ENCODE measurements at regions not wholly inside any gene's neighbourhood (a gene's known extent, or its start where the extent isn't known, plus 50 kb on each side); places are given as distances from the start of the nearest gene placed in this dataset.
"Not testable (repeated sequence)": the region's sequence is repeated elsewhere in the genome, so short reads cannot be mapped to it uniquely, and the experiment has no call there.

- no peak overlapping the region for H3K4me3 ChIP-seq
- no peak for TF ChIP-seq CTCF (IDR thresholded peaks at IDR 0.05)
- H3K4me1 ChIP-seq: no peaks in the 10 kb centered on the region
Observed at GRCh38 chrY:11069271-11069670, 1541.6 kb downstream of the TSPY10 start.

GRCh38 chrY:11070250-11071113, 1542.8 kb downstream of the TSPY10 start:
- ATAC-seq: no peak
- no peak for TF ChIP-seq CTCF (IDR thresholded peaks at IDR 0.05)

More at GRCh38 chrY:11069271-11069670, 1541.6 kb downstream of the TSPY10 start:
- DNase-seq (no peak), ATAC-seq (no peak)
- intact Hi-C loops (cut with DNase I): no loop called here
- H3K27me3 ChIP-seq: no peaks in the 10 kb centered on the region
- H3K9me3 ChIP-seq: peaks cover 0 to 3% of the 10 kb centered on the region in 2 donors
- H3K27ac ChIP-seq: no peak overlapping the region
- H3K36me3 ChIP-seq: no peaks in the 10 kb centered on the region

GRCh38 chrY:11085801-11086200, 1558.1 kb downstream of the TSPY10 start:
- H3K9me3 ChIP-seq; DNase-seq; ATAC-seq; H3K4me1 ChIP-seq; intact Hi-C loops (cut with DNase I); H3K36me3 ChIP-seq; H3K27me3 ChIP-seq; H3K4me3 ChIP-seq; H3K27ac ChIP-seq: not testable (repeated sequence)

More at GRCh38 chrY:11070250-11071113, 1542.8 kb downstream of the TSPY10 start:
- H3K27me3 ChIP-seq: no peaks in the 10 kb centered on the region
- no peak overlapping the region for H3K4me3 ChIP-seq
- intact Hi-C loops (cut with DNase I): no loop called here
- no peak overlapping the region for H3K27ac ChIP-seq
- peaks cover 0 to 3% of the 10 kb centered on the region in 2 donors for H3K9me3 ChIP-seq
- H3K4me1 ChIP-seq: no peaks in the 10 kb centered on the region
- no peak for DNase-seq
- H3K36me3 ChIP-seq: no peaks in the 10 kb centered on the region

- peaks cover 0 to 34% of the 10 kb centered on the region in 2 donors for H3K9me3 ChIP-seq
- H3K4me1 ChIP-seq; DNase-seq; intact Hi-C loops (cut with DNase I); H3K27me3 ChIP-seq; H3K27ac ChIP-seq; H3K4me3 ChIP-seq; H3K36me3 ChIP-seq; ATAC-seq: not testable (repeated sequence)
Observed at GRCh38 chrY:11097498-11097897, 1569.8 kb downstream of the TSPY10 start.

GRCh38 chrY:11098419-11098818, 1570.7 kb downstream of the TSPY10 start:
- DNase-seq: peak in 1 of 4 donors; percentile 78
- ATAC-seq; H3K27me3 ChIP-seq; H3K36me3 ChIP-seq; H3K4me1 ChIP-seq; H3K27ac ChIP-seq; intact Hi-C loops (cut with DNase I); H3K4me3 ChIP-seq: not testable (repeated sequence)
- H3K9me3 ChIP-seq: peaks cover 0 to 40% of the 10 kb centered on the region in 2 donors

- H3K9me3 ChIP-seq: peaks cover 0 to 40% of the 10 kb centered on the region in 2 donors
- no peak for TF ChIP-seq CTCF (IDR thresholded peaks at IDR 0.05)
- no peaks in the 10 kb centered on the region for H3K4me1 ChIP-seq
- no peak for DNase-seq
- intact Hi-C loops (cut with DNase I): no loop called here
- no peak overlapping the region for H3K4me3 ChIP-seq
- H3K27me3 ChIP-seq: no peaks in the 10 kb centered on the region
- no peaks in the 10 kb centered on the region for H3K36me3 ChIP-seq
- no peak for ATAC-seq
- H3K27ac ChIP-seq: no peak overlapping the region
Observed at GRCh38 chrY:11099004-11099403, 1571.3 kb downstream of the TSPY10 start.

- not testable (repeated sequence) for ATAC-seq
Observed at GRCh38 chrY:11100472-11100871, 1572.8 kb downstream of the TSPY10 start.

GRCh38 chrY:11102987-11103386, 1575.3 kb downstream of the TSPY10 start:
- peaks cover 0 to 12% of the 10 kb centered on the region in 2 donors for H3K27me3 ChIP-seq
- H3K4me1 ChIP-seq; H3K4me3 ChIP-seq; H3K36me3 ChIP-seq; ATAC-seq; H3K27ac ChIP-seq; DNase-seq; intact Hi-C loops (cut with DNase I): not testable (repeated sequence)
- peaks cover 0 to 40% of the 10 kb centered on the region in 2 donors for H3K9me3 ChIP-seq

More at GRCh38 chrY:11100472-11100871, 1572.8 kb downstream of the TSPY10 start:
- H3K36me3 ChIP-seq; H3K27ac ChIP-seq; H3K4me3 ChIP-seq; H3K4me1 ChIP-seq; H3K27me3 ChIP-seq; DNase-seq; intact Hi-C loops (cut with DNase I): not testable (repeated sequence)
- H3K9me3 ChIP-seq: peaks cover 0 to 40% of the 10 kb centered on the region in 2 donors

GRCh38 chrY:11107127-11107918, 1579.6 kb downstream of the TSPY10 start:
- H3K4me3 ChIP-seq; ATAC-seq; H3K4me1 ChIP-seq; H3K36me3 ChIP-seq; H3K9me3 ChIP-seq; H3K27ac ChIP-seq; intact Hi-C loops (cut with DNase I): not testable (repeated sequence)
- DNase-seq: peak in 1 of 4 donors; percentile 81
- peaks cover 0 to 17% of the 10 kb centered on the region in 2 donors for H3K27me3 ChIP-seq

GRCh38 chrY:11151724-11152123, 1549.3 kb upstream of the USP9Y start:
- DNase-seq; H3K4me3 ChIP-seq; intact Hi-C loops (cut with DNase I); H3K4me1 ChIP-seq; H3K27me3 ChIP-seq; H3K27ac ChIP-seq; H3K9me3 ChIP-seq; H3K36me3 ChIP-seq; ATAC-seq: not testable (repeated sequence)
